ENCODE measurements at regions not wholly inside any gene's neighbourhood (a gene's known extent, or its start where the extent isn't known, plus 50 kb on each side); places are given as distances from the start of the nearest gene placed in this dataset.

DNA sequence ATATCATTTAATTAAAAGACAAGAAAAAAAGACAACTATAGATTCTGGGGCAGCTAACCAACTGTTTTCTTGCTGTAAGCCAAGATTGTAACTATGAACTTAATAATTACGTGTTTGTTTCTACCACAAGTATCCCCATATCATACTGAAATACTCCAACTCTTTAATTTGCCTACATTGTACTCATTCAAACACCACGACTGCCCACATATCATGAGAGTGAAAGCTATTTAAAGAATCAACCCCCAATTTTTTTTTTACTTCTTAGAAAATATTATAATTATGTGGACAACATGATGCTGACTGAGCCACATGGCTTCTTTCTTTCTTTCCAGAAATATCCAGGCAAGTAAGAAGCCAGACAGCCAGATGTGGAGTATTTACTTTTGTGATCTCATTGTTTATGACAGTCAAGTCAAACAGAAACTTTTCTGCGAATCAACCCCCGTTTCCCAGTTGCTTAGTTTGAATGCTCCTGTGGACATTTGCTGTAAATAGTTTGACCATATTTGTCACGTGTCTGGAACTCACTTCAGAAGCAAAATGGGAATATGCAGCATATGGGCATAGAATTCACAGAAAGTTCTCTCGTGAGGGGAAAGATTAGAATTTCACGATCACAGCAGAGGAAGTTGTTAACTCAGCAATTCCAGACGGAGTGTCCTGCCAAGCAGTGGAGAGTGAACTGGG lies 126.8 kb upstream of the PSMD7 start:
- DNase-seq: no peak

- DNase-seq: no peak
These were observed 127.5 kb upstream of the PSMD7 start for GRCh38 chr16:74169066-74169465.

DNA sequence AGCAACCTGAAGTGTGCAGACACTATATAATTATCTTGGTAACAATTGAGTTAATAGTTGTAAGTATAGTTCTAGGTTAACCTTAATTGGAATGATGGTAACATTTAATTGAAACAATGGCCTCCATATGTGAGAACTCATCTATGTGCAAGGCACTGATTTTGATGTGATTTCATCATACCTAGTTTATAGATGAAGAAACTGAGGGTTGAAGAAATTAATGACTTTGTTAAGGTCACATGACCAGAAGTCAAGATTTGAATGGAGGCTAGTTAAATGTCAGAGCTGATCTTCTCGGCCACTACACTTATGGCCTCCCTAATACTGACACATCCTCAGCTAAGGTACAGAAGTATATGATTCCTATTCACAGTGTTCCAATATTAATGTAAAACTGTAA lies 128.2 kb upstream of the PSMD7 start:
- no peak for DNase-seq

DNA sequence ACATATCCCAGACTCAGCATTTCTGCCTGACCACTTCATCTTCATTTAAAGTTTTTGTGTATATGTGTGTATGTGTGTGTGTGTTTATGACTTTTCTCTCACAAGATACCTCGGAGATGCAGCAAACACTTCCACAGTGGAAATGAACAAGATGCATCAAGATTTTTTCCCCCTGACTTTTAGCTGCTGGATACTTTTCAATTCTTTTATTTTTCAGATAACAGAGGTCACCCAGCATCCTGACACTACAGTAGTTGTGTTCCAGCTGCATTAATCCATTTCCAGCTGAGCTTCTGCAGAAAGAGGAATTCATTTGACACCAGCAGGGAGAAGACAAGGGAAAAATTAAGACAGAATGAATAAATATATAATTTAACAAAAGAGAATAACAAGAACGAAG lies 130.2 kb upstream of the PSMD7 start:
- no peak for DNase-seq

DNA sequence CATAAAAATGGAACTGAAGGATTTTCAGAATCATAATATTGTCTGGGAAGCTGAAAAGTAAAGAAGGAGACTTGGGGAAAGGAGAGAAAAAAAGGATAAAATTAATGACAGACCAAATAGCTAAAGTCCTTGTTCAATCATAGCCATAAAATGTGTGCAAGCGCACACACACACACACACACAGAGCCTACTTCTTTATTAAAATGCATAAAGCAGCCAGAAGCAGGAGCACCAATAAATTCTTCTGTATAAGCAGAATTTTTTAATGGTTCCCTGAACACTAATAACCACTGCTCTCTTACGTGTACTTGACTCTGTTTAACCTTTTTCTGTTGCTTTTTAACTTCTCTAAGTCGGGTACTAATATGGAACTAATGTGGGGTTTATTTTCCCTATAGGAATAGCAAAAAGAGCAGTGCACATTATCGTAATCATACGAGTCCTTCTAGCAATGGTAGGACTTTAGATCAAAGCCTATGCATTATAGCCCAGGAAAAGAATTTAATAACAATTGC lies 131.0 kb upstream of the PSMD7 start:
- no peak for DNase-seq

GRCh38 chr16:74160759-74161158 lies 135.9 kb upstream of the PSMD7 start:
- no peak for DNase-seq

DNA sequence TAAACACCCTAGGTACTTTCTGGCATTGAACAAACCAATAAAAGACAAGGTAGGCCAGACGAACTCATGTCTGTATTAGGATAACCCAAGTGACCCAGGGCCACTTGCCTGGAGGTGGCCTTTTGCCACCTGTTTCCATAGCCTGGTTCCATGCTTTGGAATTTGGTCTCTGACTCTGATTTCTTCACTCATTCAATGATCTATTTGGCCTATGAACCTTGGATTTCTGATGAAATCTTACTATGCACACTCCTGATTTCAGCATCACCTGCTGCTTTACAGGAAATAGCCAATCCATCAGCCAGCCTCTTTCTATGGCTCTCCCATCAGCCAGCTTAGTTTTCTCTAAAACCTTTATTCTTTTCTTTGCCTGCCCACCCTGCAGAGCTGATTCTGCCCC lies 142.8 kb upstream of the PSMD7 start:
- DNase-seq: no peak

DNA sequence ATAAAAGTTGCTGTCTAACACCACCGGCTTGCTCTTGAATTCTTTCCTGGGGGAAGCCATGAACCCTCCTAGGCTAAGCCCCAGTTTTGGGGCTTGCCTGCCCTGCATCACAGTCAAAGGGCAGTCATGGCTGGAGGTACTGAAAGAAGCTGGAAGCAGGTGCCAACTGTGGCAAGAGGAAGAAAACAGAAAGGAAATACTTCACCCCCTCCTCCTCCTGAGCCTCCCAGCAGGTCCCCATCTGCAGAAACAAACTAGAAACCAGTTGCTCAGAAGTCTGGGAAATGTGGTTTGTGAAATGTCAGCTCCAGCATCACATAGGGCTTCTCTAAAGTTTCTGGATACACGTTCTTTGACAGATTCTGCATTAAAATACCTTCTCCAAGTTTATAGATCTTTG lies 150.0 kb upstream of the PSMD7 start:
- no peak for DNase-seq

GRCh38 chr16:74143171-74143570 lies 153.4 kb upstream of the PSMD7 start:
- no peak for DNase-seq

DNA sequence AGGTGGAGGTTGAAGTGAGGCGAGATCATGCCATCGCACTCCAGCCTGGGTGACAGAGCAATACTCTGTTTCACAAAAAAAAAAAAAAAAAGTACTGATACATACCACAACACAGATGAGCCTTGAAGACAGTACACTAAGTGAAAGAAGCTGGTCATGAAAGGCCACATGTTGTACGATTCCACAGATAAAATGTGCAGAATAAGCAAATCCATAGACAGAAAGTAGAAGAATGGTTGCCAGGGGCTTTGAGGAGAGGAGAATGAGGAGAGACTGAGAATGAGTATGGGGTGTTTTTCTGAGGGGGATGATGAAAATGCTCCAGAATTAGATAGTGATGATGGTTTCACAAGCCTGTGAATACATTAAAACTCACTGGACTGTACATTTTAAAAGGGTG lies 155.6 kb upstream of the PSMD7 start:
- DNase-seq: no peak

- no peak for DNase-seq
These were observed 156.1 kb upstream of the PSMD7 start for GRCh38 chr16:74140557-74140956.

GRCh38 chr16:74123826-74124225 lies 172.8 kb upstream of the PSMD7 start:
- no peak for DNase-seq

- DNase-seq: no peak
These were observed 173.4 kb upstream of the PSMD7 start for GRCh38 chr16:74123195-74123594.

DNA sequence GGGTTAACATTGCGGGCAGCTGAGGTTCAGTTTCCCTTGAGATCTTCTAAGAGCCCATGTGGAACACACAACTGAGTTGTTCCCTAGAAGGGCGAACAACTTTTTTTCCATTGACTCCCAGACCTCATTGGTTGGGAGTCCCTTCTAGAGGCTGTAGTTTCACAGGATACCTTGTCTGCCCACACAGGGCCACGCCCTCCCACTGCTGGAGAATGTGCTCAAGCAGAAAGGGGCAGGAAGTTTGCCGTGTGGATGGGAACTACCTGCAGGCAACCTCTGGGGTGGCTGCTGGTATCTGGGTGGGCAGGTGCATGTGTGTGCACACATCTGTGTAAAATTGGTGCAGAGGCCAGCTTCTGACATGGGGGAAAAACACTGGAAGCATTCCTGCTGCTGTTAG lies 178.8 kb upstream of the PSMD7 start:
- DNase-seq: no peak

GRCh38 chr16:74113545-74113944 lies 183.1 kb upstream of the PSMD7 start:
- no peak for DNase-seq

DNA sequence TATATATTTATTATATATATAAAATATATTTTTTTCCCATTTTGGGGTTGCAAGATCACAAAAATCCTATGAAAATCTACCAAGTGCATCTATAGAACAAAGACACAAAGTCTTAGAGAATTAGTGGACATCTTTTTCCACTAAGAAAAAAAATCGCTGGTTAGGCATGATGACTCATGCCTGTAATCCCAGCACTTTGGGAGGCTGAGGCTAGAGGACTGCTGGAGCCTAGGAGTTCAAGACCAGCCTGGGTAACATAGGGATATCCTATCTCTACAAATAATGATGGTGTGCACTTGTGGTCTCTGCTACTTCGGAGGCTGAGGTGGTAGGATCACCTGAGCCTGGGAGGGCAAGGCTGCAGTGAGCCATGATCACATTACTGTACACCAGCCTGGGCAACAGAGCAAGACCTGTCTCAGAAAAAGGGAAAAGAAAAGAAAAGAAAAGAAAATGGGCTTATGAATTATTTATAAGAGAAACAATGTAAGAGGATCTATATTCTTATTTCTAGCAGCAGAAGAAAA lies 185.1 kb upstream of the PSMD7 start:
- no peak for DNase-seq

- DNase-seq: no peak
These were observed 188.6 kb upstream of the PSMD7 start for GRCh38 chr16:74107795-74108610.

- no peak for DNase-seq
These were observed 192.6 kb upstream of the PSMD7 start for GRCh38 chr16:74104022-74104421.

- no peak for DNase-seq
These were observed 195.1 kb upstream of the PSMD7 start for GRCh38 chr16:74101379-74102137.

- no peak for DNase-seq
These were observed 196.0 kb upstream of the PSMD7 start for GRCh38 chr16:74100395-74101326.

DNA sequence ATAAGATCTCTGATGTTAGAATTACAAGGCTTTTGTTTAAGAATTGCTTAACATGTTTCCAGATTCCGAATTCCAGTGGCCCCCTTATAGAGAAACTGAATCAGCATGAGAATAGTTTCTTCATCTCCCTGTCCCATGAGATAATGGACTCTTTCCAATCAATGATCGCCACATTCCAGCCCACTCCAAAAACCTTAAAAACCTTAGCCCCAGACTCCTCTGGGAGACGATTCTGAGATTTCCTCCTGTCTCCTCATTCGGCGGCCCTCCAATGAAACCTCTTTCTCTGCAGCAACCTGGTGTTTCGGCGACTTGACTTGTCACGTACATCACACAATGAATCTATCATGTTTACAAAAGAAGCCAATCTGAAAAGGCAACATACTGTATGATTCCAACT lies 197.1 kb upstream of the PSMD7 start:
- no peak for DNase-seq

GRCh38 chr16:74094962-74095361 lies 201.7 kb upstream of the PSMD7 start:
- no peak for DNase-seq
